ENCODE measurements at regions not wholly inside any gene's neighbourhood (a gene's known extent, or its start where the extent isn't known, plus 50 kb on each side); places are given as distances from the start of the nearest gene placed in this dataset.
"Not testable (repeated sequence)": the region's sequence is repeated elsewhere in the genome, so short reads cannot be mapped to it uniquely, and the experiment has no call there.

GRCh38 chr9:11141357-11141756 is 528.6 kb upstream of the PTPRD start:
- no peak for DNase-seq (ENCODE audit: low read depth in 2 of 3, low spot score in 2 of 3)

- DNase-seq (ENCODE audit: low read depth in 2 of 3, low spot score in 2 of 3): no peak
These were observed 530.4 kb upstream of the PTPRD start for GRCh38 chr9:11142965-11143738.

- DNase-seq (ENCODE audit: low read depth in 2 of 3, low spot score in 2 of 3): no peak
These were observed 531.9 kb upstream of the PTPRD start for GRCh38 chr9:11144746-11145145.

GRCh38 chr9:11148189-11148588 is 535.4 kb upstream of the PTPRD start:
- no peak for DNase-seq (ENCODE audit: low read depth in 2 of 3, low spot score in 2 of 3)

- DNase-seq (ENCODE audit: low read depth in 2 of 3, low spot score in 2 of 3): no peak
These were observed 536.3 kb upstream of the PTPRD start for GRCh38 chr9:11149065-11149464.

GRCh38 chr9:11158063-11158462 is 545.3 kb upstream of the PTPRD start:
- no peak for DNase-seq (ENCODE audit: low read depth in 2 of 3, low spot score in 2 of 3)

- no peak for DNase-seq (ENCODE audit: low read depth in 2 of 3, low spot score in 2 of 3)
These were observed 545.9 kb upstream of the PTPRD start for GRCh38 chr9:11158676-11159075.

- no peak for DNase-seq (ENCODE audit: low read depth in 2 of 3, low spot score in 2 of 3)
These were observed 546.6 kb upstream of the PTPRD start for GRCh38 chr9:11159318-11159862.

GRCh38 chr9:11163843-11164242 is 551.0 kb upstream of the PTPRD start:
- no peak for DNase-seq (ENCODE audit: low read depth in 2 of 3, low spot score in 2 of 3)

- DNase-seq (ENCODE audit: low read depth in 2 of 3, low spot score in 2 of 3): no peak
These were observed 569.2 kb upstream of the PTPRD start for GRCh38 chr9:11182001-11182400.

- DNase-seq (ENCODE audit: low read depth in 2 of 3, low spot score in 2 of 3): no peak
These were observed 577.9 kb upstream of the PTPRD start for GRCh38 chr9:11190719-11191118.

GRCh38 chr9:11192993-11193392 is 580.2 kb upstream of the PTPRD start:
- DNase-seq (ENCODE audit: low read depth in 2 of 3, low spot score in 2 of 3): no peak

GRCh38 chr9:11194246-11194645 is 581.4 kb upstream of the PTPRD start:
- DNase-seq (ENCODE audit: low read depth in 2 of 3, low spot score in 2 of 3): no peak

- DNase-seq (ENCODE audit: low read depth in 2 of 3, low spot score in 2 of 3): not testable (repeated sequence)
These were observed 584.1 kb upstream of the PTPRD start for GRCh38 chr9:11196840-11197365.

GRCh38 chr9:11199335-11199734 is 586.5 kb upstream of the PTPRD start:
- no peak for DNase-seq (ENCODE audit: low read depth in 2 of 3, low spot score in 2 of 3)

- DNase-seq (ENCODE audit: low read depth in 2 of 3, low spot score in 2 of 3): no peak
These were observed 591.7 kb upstream of the PTPRD start for GRCh38 chr9:11204521-11204920.

GRCh38 chr9:11206925-11207324 is 594.1 kb upstream of the PTPRD start:
- DNase-seq (ENCODE audit: low read depth in 2 of 3, low spot score in 2 of 3): no peak

GRCh38 chr9:11233696-11234095 is 620.9 kb upstream of the PTPRD start:
- DNase-seq (ENCODE audit: low read depth in 2 of 3, low spot score in 2 of 3): no peak

GRCh38 chr9:11235061-11235460 is 622.3 kb upstream of the PTPRD start:
- no peak for DNase-seq (ENCODE audit: low read depth in 2 of 3, low spot score in 2 of 3)

GRCh38 chr9:11241779-11242178 is 629.0 kb upstream of the PTPRD start:
- DNase-seq (ENCODE audit: low read depth in 2 of 3, low spot score in 2 of 3): no peak

- DNase-seq (ENCODE audit: low read depth in 2 of 3, low spot score in 2 of 3): no peak
These were observed 645.2 kb upstream of the PTPRD start for GRCh38 chr9:11257992-11258391.

GRCh38 chr9:11269036-11269435 is 656.2 kb upstream of the PTPRD start:
- no peak for DNase-seq (ENCODE audit: low read depth in 2 of 3, low spot score in 2 of 3)
